ENCODE measurements at regions not wholly inside any gene's neighbourhood (a gene's known extent, or its start where the extent isn't known, plus 50 kb on each side); places are given as distances from the start of the nearest gene placed in this dataset.
"Not testable (repeated sequence)": the region's sequence is repeated elsewhere in the genome, so short reads cannot be mapped to it uniquely, and the experiment has no call there.

GRCh38 chr10:130709415-130709814 lies 573.2 kb downstream of the GLRX3 start:
- no peaks in the 10 kb centered on the region for H3K36me3 ChIP-seq (ENCODE audit: control insufficient read depth, insufficient read depth, low read length, severe bottlenecking)
- no peaks in the 10 kb centered on the region for H3K4me1 ChIP-seq (ENCODE audit: control insufficient read depth, insufficient read depth, low read length)
- no peaks in the 10 kb centered on the region for H3K27me3 ChIP-seq (replicated peaks; ENCODE audit: control insufficient read depth, insufficient read depth, low read length)
- H3K9ac ChIP-seq (ENCODE audit: low read length), result no peak overlapping the region
- H3K4me3 ChIP-seq (ENCODE audit: low read length), result no peak overlapping the region
- no peak for DNase-seq (ENCODE audit: low read depth)
- H3K9me3 ChIP-seq (ENCODE audit: control insufficient read depth, low read length), result peaks cover 4% of the 10 kb centered on the region

- no peak overlapping the region for H3K9ac ChIP-seq (ENCODE audit: low read length)
- peaks cover 4% of the 10 kb centered on the region for H3K9me3 ChIP-seq (ENCODE audit: control insufficient read depth, low read length)
- no peaks in the 10 kb centered on the region for H3K4me1 ChIP-seq (ENCODE audit: control insufficient read depth, insufficient read depth, low read length)
- no peaks in the 10 kb centered on the region for H3K27me3 ChIP-seq (replicated peaks; ENCODE audit: control insufficient read depth, insufficient read depth, low read length)
- no peaks in the 10 kb centered on the region for H3K36me3 ChIP-seq (ENCODE audit: control insufficient read depth, insufficient read depth, low read length, severe bottlenecking)
- no peak overlapping the region for H3K4me3 ChIP-seq (ENCODE audit: low read length)
- no peak for DNase-seq (ENCODE audit: low read depth)
Measured at GRCh38 chr10:130711072-130711471, 574.9 kb downstream of the GLRX3 start.

- Histone ChIP-seq H3K36me3 (ENCODE audit: control insufficient read depth, insufficient read depth, low read length, severe bottlenecking) (no peaks in the 10 kb centered on the region), H3K9ac (ENCODE audit: low read length) (no peak overlapping the region), H3K27me3 (replicated peaks; ENCODE audit: control insufficient read depth, insufficient read depth, low read length) (no peaks in the 10 kb centered on the region), H3K9me3 (ENCODE audit: control insufficient read depth, low read length) (peaks cover 4% of the 10 kb centered on the region), H3K4me3 (ENCODE audit: low read length) (no peak overlapping the region), H3K4me1 (ENCODE audit: control insufficient read depth, insufficient read depth, low read length) (no peaks in the 10 kb centered on the region)
- DNase-seq (ENCODE audit: low read depth), result no peak
Measured at GRCh38 chr10:130713135-130713534, 576.9 kb downstream of the GLRX3 start.

- Histone ChIP-seq H3K36me3 (ENCODE audit: control insufficient read depth, insufficient read depth, low read length, severe bottlenecking) (no peaks in the 10 kb centered on the region), H3K4me3 (ENCODE audit: low read length) (no peak overlapping the region), H3K9me3 (ENCODE audit: control insufficient read depth, low read length) (peaks cover 4% of the 10 kb centered on the region), H3K27me3 (replicated peaks; ENCODE audit: control insufficient read depth, insufficient read depth, low read length) (no peaks in the 10 kb centered on the region), H3K9ac (ENCODE audit: low read length) (no peak overlapping the region), H3K4me1 (ENCODE audit: control insufficient read depth, insufficient read depth, low read length) (no peaks in the 10 kb centered on the region)
- DNase-seq (ENCODE audit: low read depth), result no peak
Measured at GRCh38 chr10:130713731-130714130, 577.5 kb downstream of the GLRX3 start.

- DNase-seq (ENCODE audit: low read depth), result no peak
Measured at GRCh38 chr10:130714742-130715467, 578.7 kb downstream of the GLRX3 start.

GRCh38 chr10:130715686-130716670 lies 579.8 kb downstream of the GLRX3 start:
- no peaks in the 10 kb centered on the region for H3K36me3 ChIP-seq (ENCODE audit: control insufficient read depth, insufficient read depth, low read length, severe bottlenecking)
- no peaks in the 10 kb centered on the region for H3K27me3 ChIP-seq (replicated peaks; ENCODE audit: control insufficient read depth, insufficient read depth, low read length)
- DNase-seq (ENCODE audit: low read depth), result no peak
- no peak overlapping the region for H3K9ac ChIP-seq (ENCODE audit: low read length)
- H3K9me3 ChIP-seq (ENCODE audit: control insufficient read depth, low read length), result peaks cover 4% of the 10 kb centered on the region
- no peaks in the 10 kb centered on the region for H3K4me1 ChIP-seq (ENCODE audit: control insufficient read depth, insufficient read depth, low read length)
- no peak overlapping the region for H3K4me3 ChIP-seq (ENCODE audit: low read length)

More at GRCh38 chr10:130714742-130715467, 578.7 kb downstream of the GLRX3 start:
- H3K27me3 ChIP-seq (replicated peaks; ENCODE audit: control insufficient read depth, insufficient read depth, low read length), result no peaks in the 10 kb centered on the region
- no peak overlapping the region for H3K4me3 ChIP-seq (ENCODE audit: low read length)
- H3K9me3 ChIP-seq (ENCODE audit: control insufficient read depth, low read length), result peaks cover 4% of the 10 kb centered on the region
- no peaks in the 10 kb centered on the region for H3K36me3 ChIP-seq (ENCODE audit: control insufficient read depth, insufficient read depth, low read length, severe bottlenecking)
- no peaks in the 10 kb centered on the region for H3K4me1 ChIP-seq (ENCODE audit: control insufficient read depth, insufficient read depth, low read length)
- H3K9ac ChIP-seq (ENCODE audit: low read length), result no peak overlapping the region

- no peak for DNase-seq (ENCODE audit: low read depth)
- H3K9ac ChIP-seq (ENCODE audit: low read length), result no peak overlapping the region
Measured at GRCh38 chr10:130717083-130717482, 580.9 kb downstream of the GLRX3 start.

GRCh38 chr10:130718744-130719447 lies 582.7 kb downstream of the GLRX3 start:
- not testable (repeated sequence) for H3K9me3 ChIP-seq (ENCODE audit: control insufficient read depth, low read length); H3K27me3 ChIP-seq (replicated peaks; ENCODE audit: control insufficient read depth, insufficient read depth, low read length); H3K4me3 ChIP-seq (ENCODE audit: low read length); H3K9ac ChIP-seq (ENCODE audit: low read length); H3K4me1 ChIP-seq (ENCODE audit: control insufficient read depth, insufficient read depth, low read length); DNase-seq (ENCODE audit: low read depth); H3K36me3 ChIP-seq (ENCODE audit: control insufficient read depth, insufficient read depth, low read length, severe bottlenecking)

More at GRCh38 chr10:130717083-130717482, 580.9 kb downstream of the GLRX3 start:
- Histone ChIP-seq H3K27me3 (replicated peaks; ENCODE audit: control insufficient read depth, insufficient read depth, low read length) (no peaks in the 10 kb centered on the region), H3K4me3 (ENCODE audit: low read length) (no peak overlapping the region), H3K36me3 (ENCODE audit: control insufficient read depth, insufficient read depth, low read length, severe bottlenecking) (no peaks in the 10 kb centered on the region), H3K9me3 (ENCODE audit: control insufficient read depth, low read length) (peaks cover 1% of the 10 kb centered on the region), H3K4me1 (ENCODE audit: control insufficient read depth, insufficient read depth, low read length) (no peaks in the 10 kb centered on the region)

- Histone ChIP-seq H3K4me3 (ENCODE audit: low read length) (no peak overlapping the region), H3K36me3 (ENCODE audit: control insufficient read depth, insufficient read depth, low read length, severe bottlenecking) (no peaks in the 10 kb centered on the region), H3K9ac (ENCODE audit: low read length) (no peak overlapping the region), H3K27me3 (replicated peaks; ENCODE audit: control insufficient read depth, insufficient read depth, low read length) (no peaks in the 10 kb centered on the region), H3K9me3 (ENCODE audit: control insufficient read depth, low read length) (no peaks in the 10 kb centered on the region), H3K4me1 (ENCODE audit: control insufficient read depth, insufficient read depth, low read length) (no peaks in the 10 kb centered on the region)
- no peak for DNase-seq (ENCODE audit: low read depth)
Measured at GRCh38 chr10:130719448-130719752, 583.2 kb downstream of the GLRX3 start.

GRCh38 chr10:130720235-130720634 lies 584.0 kb downstream of the GLRX3 start:
- no peaks in the 10 kb centered on the region for H3K4me1 ChIP-seq (ENCODE audit: control insufficient read depth, insufficient read depth, low read length)
- H3K9ac ChIP-seq (ENCODE audit: low read length), result no peak overlapping the region
- no peak for DNase-seq (ENCODE audit: low read depth)
- H3K27me3 ChIP-seq (replicated peaks; ENCODE audit: control insufficient read depth, insufficient read depth, low read length), result no peaks in the 10 kb centered on the region
- H3K4me3 ChIP-seq (ENCODE audit: low read length), result no peak overlapping the region
- H3K9me3 ChIP-seq (ENCODE audit: control insufficient read depth, low read length), result no peaks in the 10 kb centered on the region
- H3K36me3 ChIP-seq (ENCODE audit: control insufficient read depth, insufficient read depth, low read length, severe bottlenecking), result no peaks in the 10 kb centered on the region

- no peak overlapping the region for H3K4me3 ChIP-seq (ENCODE audit: low read length)
- no peak overlapping the region for H3K9ac ChIP-seq (ENCODE audit: low read length)
- no peaks in the 10 kb centered on the region for H3K27me3 ChIP-seq (replicated peaks; ENCODE audit: control insufficient read depth, insufficient read depth, low read length)
- no peak for DNase-seq (ENCODE audit: low read depth)
- no peaks in the 10 kb centered on the region for H3K4me1 ChIP-seq (ENCODE audit: control insufficient read depth, insufficient read depth, low read length)
- H3K9me3 ChIP-seq (ENCODE audit: control insufficient read depth, low read length), result no peaks in the 10 kb centered on the region
- no peaks in the 10 kb centered on the region for H3K36me3 ChIP-seq (ENCODE audit: control insufficient read depth, insufficient read depth, low read length, severe bottlenecking)
Measured at GRCh38 chr10:130721971-130722370, 585.8 kb downstream of the GLRX3 start.
